Thyroid gland (tissue), 4 donors: ENCODE measurements at regions not wholly inside any gene's neighbourhood (a gene's known extent, or its start where the extent isn't known, plus 50 kb on each side); places are given as distances from the start of the nearest gene placed in this dataset.

Experiments used
- CTCF ChIP-seq, 6 experiments: fragments of 200-600 bp in 3 of 6; fragments of 450-650 bp in 3 of 6; sonication (generic) in 3 of 6; IDR thresholded peaks; one replicate each; pipeline ENCODE4 v1.5.1; 2016 to 2019; ENCODE audit warnings: antibody characterized with exemption in 6 of 6, mild to moderate bottlenecking in 2 of 6, inconsistent platforms in 1 of 6, moderate library complexity in 1 of 6
- POLR2A ChIP-seq, 2 donors: fragments of 450-650 bp; IDR thresholded peaks; one replicate each; pipeline ENCODE4 v1.6.1; 2017; ENCODE audit warnings: antibody characterized with exemption in 2 of 2, mild to moderate bottlenecking in 2 of 2, moderate library complexity in 1 of 2

- TF ChIP-seq CTCF (IDR thresholded peaks at IDR 0.05) (no peak), POLR2A (IDR thresholded peaks at IDR 0.05) (no peak)
Observed at GRCh38 chr7:13476881-13477444, 512.5 kb downstream of the ETV1 start.
